NCI-H1694 treated with DMSO at 0.1 percent for 48 hours (cell line): ENCODE measurements at regions not wholly inside any gene's neighbourhood (a gene's known extent, or its start where the extent isn't known, plus 50 kb on each side); places are given as distances from the start of the nearest gene placed in this dataset.
A peak's percentile ranks its signal among the peaks of the same experiment; 100 is the strongest.
"Not testable (repeated sequence)": the region's sequence is repeated elsewhere in the genome, so short reads cannot be mapped to it uniquely, and the experiment has no call there.

Experiments
- DNase-seq: peaks from one replicate; lab custom pipeline; 2025; lab: John Stamatoyannopoulos, UW

DNA sequence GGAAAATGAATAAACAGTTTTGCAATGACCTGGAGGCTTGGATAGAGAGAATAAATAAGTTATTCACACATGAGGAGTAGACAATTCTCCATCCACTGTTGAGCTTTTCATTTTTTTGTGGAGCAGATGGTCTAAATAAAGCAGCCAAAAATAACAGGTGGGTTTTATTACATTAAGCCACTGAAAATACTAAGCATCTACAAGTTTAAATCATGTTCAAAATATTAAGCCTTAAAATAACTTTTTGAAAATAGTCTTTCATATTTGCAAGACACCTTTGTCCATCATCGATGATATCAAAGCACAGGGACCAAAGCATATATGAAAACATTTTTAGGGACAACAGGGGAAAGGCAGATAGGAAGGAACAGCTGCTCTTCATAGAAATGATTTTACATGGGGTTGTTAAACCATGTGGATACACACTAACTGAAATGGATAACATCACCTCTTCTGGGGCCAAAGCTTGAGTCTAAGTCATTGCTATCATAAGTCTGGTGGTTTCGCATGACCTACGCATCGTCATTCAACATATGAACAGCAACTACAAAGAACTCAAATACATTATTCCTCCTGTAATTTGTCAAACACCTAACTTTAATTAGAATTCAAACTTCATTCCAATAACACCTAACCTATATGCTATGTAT, 197.6 kb upstream of the CHST9 start:
- peak; percentile 90 for DNase-seq

DNA sequence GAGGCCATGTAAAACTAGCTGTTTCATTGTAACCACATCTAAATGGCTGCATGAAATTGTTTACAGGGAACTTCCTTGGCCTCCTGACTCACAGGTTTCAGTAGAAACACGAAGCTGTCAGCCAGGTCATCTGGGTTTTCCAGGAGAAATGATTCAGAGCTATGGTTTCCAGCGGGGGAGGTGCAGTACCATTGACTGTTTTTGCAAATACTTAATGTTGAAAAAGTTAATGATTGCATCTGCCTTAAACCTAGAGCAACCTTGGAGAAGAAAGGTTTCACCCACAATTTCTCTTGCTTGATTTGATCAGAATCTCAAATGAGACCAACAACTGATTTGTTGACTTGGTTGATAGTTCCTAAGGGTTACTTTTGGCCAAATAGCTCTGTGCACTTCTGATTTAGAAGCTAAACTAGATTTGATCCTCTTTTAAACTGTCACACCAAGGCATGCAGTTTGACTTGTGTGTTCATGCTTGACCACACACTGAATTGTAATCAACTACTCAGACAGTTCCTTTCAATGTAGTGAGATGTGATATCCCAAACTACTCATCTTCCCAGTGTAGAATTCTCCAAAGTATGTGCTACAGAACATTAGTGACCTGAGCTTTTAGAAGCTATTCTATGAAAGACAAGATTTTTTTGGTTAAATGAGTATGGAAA, 193.5 kb upstream of the CHST9 start:
- no peak for DNase-seq

DNA sequence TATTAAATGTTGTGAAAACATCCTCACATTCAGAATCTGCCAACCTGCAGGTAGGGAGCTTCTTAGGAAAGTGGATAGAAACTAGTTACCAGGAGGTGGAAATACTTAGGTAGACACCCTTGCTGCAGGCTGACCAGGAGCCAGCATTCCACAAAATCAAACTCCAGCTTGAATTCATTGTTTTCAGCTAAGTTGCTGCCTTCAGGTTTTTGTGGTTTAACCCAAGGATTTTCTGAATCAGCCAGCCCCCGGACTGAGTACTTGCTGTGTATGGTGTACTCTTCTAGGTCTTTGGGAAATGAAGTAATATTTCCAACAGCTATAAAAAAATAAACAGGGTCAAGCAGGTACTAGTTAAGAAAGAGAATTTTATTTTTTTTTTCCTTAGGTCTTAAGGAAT, 192.1 kb upstream of the CHST9 start:
- no peak for DNase-seq

DNA sequence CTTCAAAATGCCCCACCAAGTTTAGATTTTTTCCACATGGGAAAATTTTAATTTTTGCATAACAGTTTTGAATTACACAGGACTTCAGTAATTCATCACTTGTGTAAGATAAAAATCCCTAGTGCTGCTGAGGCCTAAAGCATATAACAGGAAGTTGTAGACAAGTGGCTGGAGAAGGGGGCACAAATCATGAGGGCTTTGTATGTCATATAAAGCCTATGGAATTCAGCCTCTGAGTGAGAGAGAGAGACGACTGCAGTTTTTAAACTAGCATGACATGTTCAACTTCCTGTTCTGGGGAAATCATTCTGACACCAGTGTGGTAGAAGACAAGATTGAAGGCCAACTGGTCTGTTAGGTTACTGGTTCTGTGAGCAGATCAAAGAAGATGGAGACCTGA, 187.3 kb upstream of the CHST9 start:
- DNase-seq, result no peak

DNA sequence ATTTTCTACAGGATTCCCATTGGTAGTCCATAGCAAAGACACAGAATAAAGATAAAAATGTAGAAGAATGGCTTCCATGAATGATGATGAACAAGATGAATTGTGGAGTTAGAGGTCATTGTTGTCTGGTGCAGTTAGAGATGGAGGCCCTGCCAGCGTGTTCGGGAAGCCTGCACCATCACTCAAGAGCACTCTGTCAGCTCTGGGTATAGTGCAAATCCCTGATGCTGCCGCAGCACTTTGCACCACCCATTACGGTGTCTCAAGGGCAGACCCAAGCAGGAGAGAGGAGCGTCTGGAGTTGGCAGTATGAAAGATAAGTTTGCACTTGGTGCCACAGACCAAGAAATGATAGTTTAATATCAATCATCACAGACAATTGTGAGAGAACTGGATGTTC, 181.6 kb upstream of the CHST9 start:
- no peak for DNase-seq

DNA sequence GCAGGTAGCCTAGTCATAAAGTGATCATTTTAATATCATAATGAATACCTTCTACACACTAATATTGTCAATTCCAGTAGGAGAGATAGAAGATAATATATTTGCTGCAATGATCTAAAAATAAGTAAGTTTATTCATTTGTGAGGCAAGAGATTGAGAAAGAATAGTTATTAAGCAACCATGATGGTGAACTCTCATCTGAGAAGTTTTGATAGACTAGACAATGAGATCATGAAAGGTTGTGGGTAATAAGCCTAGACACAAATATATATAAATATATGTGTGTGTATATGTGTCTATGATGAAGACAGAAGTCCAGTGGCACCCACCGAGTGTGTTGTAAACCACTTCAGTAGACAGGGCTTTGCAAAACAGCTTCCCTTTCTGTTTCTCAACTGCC, 181.0 kb upstream of the CHST9 start:
- DNase-seq, result no peak

DNA sequence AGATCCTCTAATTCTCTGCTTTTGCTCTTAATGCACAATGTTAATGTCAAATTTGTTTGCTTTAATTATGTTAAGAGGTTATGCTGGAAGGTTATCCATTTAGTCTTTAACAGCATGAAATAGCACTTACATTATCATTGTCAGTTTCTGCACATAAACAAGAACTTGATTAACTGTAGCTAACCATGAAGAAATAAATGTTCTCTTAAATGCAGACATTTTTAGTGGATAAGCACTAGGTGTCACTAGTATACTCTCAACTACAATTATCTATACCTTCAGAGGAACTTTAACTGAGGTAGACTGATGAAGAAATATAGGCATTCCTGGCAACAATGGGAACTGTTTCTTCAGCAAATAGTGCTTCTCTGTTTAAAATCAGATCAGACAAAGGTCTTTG, 178.8 kb upstream of the CHST9 start:
- peak; percentile 69 for DNase-seq

DNA sequence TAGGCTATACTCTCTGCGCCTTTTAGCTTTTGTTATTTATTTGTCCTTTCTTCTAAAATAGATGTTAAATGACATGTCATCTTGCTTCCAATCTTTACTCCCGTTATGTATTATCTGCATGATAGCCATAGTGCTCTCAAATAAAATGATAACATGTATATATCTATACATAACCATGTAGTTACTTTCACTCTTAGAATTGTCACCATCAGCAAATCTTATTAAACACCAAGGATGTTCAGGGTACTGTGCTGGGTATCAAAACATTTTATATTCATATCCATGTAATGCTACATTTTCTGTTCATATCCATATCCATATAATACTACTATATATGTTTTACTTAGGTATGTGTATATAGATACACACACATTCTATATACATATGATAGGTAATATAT, 176.4 kb upstream of the CHST9 start:
- no peak for DNase-seq

DNA sequence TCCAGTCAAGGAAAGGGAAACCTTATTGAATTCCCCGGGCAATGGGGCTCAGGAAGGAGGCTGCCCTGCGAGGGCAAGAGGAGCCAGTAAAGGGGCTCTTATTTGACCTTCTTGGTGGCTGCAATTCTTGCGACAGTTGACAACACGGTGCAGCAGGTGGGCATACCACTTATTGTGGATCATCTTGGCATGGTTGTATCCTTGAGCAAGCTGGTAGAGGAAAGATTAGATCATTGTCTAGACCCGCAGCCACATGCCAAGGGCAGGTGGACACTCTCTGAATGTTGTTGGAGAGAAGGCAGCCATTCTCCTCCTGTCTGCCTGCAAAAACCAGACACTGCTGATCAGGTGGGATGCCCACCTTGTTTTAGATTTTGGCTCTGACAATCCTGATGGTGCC, 170.2 kb upstream of the CHST9 start:
- DNase-seq, result no peak

DNA sequence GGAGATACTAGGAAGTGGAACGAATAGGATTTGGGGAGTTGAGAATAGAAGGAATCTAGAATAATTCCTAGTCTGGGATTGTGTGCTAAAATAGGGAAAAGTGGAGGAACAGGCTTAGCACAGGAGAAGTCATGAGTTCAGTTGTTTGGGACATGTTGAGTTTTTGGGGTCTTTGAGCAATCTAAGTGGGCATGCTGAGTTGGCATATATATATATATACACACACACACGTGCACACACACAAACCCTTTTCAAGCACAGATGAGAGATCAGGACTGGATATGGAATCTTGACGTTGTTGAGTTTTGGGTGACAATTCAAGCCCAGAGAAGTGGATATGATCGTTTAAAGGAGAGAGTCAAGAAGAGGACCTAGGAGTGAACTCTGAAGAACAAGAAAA, 168.2 kb upstream of the CHST9 start:
- DNase-seq, result no peak

DNA sequence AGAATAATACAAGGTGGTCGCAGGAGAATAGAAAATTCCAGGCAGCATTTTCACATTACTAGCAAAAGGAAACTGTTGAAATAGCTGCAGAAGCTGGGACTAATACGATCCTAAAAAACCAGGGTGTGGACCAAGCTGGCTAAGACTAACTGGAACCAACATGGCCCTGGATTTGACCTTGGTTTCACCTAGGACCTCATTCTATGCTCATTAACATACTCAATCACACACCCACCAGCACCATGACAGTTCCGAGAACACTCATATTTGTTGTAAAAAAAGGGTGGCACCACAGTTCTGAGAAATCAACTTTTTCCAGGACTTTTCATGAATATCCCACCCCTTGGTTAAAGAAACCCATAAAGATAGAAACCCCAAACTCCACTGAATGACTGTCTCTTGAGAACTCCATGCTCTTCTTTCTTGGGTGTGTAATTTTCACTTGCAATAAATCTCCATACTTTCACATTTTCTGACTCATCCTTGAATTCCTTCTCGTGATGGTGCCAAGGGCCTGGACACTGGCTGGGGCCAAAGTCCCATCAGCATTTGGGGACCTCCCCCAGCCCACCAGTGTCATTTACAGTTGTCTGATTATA, 164.3 kb upstream of the CHST9 start:
- no peak for DNase-seq

DNA sequence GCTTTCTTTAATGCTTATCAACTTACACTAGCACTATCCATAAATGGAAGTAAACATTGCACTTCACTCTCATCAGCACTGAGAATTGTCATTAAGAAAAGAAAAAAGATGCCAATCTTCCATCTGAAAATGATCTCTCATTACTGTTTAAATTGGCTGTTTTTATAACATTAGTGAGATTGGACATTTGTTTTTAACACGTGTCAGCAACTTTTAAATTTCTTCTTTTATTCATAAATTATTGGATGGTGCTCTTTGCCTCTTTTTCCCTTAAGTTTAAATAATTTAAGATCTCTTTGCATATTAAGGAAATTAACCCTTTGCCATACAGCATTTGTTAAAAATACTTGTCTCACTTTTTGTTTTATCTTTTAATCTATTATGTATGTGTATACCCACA, 146.5 kb upstream of the CHST9 start:
- DNase-seq, result no peak

DNA sequence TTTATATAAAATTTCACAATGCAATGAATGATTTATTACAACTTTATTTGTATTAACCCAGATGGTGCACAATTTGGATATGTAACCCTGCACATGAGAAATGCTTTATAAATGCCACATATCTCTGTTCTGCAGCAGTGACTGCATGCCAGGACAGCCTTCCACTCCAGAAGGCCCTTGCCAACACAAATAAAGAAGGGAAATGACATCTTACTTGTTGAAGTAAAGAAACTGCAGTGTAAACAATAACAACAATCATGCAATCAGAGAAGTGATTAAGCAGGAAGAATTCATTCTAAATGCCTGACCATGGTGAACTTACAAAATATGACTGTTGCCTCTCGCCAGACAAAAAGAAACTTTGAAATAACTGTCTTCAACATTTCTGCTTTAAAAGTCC, 129.9 kb upstream of the CHST9 start:
- no peak for DNase-seq

DNA sequence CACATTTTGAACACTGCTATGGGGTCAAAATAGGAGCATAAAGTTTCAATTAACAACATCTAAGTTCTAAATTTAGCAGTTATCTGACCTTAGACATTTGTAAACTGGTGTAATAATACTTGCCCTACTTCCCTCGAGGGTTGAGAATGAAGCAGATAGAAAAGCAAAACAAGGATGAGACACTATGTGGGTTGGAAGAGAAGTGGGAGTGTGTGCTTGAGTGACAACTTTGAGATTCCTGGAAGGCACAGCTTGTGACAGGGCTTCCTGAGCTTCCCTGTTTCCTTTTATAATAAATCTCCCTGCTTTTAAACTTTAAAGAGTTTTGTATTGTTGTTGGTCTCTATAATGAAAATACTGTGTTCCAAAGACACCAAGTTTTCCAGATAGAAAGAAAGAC, 128.6 kb upstream of the CHST9 start:
- no peak for DNase-seq

DNA sequence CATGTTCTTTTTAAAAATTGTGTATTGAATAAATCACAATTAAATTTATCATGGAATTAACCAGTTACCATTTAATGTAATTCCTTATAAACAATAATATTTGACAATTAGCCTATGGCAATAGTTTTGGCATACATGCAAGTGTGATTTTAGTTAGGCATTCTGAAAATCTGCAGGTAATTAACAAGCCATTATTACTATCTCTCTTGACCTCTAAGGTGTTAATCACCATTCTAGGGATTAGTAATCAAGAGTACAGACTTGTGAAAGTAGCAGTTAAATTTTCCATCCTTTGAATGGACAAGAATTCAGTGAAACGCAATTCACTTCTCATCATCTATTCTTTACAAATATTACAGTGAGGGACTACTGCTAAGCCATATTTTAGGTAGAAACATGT, 127.7 kb upstream of the CHST9 start:
- no peak for DNase-seq

DNA sequence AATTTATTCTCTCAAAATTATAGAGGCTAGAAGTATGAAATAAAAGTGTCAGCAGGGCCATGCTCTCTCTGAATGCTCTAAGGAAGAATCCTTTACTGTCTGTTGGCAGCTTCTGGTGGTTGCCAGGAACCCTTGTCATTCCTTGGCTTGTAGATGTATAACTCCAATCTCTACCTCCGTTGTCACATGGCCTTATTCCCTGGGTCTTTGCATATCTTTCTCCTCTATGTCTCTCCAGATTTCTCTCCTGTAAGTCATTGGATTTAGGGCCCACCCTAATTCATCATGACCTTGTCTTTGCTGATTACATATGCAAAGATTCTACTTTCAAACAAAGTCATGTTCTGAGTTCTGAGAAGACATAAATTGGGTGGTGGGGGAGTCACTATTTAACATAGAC, 127.0 kb upstream of the CHST9 start:
- no peak for DNase-seq

DNA sequence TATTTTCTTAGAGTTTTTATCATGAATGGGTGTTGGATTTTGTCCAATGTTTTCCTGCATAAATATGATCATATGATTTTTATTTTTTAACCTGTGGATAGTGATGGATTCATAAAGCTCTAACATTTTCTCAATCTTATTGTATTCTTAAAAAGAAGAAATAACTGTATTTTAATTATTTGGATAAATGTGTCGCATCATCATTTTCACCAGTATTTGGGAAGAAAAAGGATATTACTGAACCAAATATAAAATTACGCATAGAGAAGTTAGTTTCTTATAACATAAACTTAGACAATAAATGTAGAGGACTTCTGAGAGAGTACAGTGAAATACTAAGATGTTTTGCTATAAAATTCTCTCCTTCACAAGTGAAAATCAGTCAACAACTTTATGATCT, 126.0 kb upstream of the CHST9 start:
- DNase-seq, result no peak

DNA sequence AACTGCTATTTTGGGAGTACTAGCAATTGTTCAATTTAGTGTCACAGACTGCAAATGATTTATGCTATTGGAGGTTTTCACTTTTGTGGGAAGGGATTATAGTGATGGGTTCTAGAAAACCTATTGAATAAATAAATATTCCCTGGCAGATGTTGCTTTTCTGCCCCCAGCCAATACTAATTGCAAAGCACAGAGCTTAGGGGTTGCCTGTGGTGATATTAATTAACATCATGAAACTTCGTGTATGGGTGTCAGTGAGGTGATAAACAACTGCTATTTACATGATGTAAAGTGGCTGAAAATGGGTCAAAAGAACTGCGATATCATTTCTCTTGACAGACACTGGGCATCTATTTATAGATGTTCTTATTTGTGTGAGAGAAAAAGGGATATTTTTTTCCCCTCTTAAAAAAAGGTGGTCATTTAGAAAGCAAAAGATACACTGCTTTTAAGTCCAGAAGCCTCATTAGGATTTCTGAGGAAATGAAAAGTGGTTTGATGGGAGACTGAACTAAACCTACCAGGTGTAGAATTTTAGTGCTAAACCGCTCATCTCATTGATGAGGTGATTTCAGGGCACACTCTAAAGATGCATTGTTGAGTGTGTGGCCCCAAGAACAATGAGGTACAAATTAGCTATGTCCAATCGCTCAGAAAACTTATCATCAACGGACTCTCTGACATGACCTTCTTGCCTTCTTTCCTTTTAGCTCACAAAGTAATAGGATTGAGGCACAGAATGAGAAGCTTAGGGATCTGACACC, 116.7 kb upstream of the CHST9 start:
- peak; percentile 39 for DNase-seq

DNA sequence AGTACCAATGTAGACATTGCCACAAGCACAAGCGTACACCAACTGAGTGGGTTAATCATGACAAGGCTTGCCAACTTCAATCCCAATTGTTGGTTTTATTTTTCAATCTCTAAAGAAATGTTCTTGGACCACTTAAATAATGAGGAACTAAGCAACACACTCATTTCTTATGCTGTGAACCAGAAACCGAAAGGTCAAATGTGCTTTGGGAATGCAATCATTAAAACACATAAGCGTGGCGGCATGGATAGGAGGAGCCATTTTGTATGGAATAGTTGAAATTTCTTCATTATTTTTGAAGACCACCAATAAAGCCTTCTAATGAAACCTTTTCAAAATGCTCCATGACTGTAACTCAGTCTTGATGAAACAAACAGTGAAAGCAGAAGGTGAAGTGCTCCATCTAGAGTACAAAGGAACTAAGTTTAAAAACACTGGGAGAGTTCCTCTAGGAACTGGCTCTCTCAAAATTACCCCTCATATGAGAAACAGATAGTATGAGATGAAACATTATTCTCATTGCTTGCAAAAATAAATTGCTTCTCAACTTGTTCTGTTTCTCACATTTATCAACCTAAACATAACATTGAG, 113.2 kb upstream of the CHST9 start:
- peak; percentile 15 for DNase-seq

DNA sequence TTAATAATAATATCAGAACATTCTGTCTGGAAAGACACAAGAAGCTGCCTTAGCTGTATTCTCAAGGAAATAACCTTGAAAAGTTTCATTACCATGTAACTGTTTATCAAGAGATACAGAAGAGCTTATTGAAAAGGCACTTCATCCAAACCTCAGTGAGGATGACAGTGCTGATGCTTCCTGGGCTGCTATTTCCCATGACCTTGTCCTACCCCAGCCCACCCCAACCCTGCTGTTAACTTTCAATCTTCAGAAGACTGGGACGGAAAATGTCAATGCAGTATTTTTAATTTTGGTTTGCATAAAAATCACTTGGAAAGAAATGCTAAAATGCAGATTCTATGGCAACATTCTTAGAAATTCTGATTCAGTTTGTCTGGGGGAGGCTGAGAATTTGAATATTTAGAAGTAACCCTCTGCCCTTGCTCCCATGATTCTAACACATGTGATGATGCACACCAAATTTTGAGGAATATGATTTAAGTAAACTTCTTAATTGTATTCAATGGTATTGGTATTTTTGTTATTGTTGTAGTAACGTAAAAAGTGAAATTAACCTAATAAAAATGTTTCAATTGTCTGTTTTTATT, 101.0 kb upstream of the CHST9 start:
- not testable (repeated sequence) for DNase-seq

DNA sequence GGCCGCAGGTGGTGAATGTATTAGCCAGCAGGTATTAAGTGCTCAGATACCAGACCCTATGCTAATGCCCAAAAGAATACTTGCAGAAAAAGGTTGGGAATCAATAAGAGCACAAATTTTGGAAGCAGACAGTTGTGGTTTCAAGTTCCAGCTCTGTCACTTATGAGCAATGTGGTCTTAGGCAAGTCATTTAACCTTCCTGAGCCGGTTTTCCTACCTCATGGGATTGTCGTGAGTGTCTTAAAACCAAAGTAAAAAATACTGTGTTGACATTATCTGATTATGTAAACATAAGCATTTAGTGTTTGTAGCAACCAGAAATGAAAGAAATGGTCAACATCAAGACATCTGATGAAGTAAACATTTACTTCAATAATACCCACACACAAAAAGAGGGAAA, 93.0 kb upstream of the CHST9 start:
- DNase-seq, result no peak

DNA sequence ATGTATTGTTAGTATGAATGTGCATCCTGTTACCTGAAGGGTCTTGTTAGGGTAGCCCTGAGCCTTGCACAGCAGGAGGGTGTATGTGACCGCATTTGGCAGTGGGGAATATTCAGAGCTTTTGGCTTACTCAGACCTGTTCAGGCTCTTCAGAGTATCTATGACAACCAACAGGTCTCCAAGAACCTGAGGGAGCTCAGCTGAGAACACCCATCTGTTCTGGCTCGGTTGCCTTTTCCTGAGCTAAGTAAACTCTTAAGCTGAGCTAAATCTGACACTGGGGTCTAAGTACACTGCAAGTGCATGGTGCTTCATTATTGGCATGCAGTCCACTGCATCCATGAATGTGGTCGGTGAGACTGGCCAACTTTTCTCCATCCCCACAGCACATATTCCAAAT, 92.4 kb upstream of the CHST9 start:
- DNase-seq, result no peak
